ENCODE measurements at regions not wholly inside any gene's neighbourhood (a gene's known extent, or its start where the extent isn't known, plus 50 kb on each side); places are given as distances from the start of the nearest gene placed in this dataset.

DNA sequence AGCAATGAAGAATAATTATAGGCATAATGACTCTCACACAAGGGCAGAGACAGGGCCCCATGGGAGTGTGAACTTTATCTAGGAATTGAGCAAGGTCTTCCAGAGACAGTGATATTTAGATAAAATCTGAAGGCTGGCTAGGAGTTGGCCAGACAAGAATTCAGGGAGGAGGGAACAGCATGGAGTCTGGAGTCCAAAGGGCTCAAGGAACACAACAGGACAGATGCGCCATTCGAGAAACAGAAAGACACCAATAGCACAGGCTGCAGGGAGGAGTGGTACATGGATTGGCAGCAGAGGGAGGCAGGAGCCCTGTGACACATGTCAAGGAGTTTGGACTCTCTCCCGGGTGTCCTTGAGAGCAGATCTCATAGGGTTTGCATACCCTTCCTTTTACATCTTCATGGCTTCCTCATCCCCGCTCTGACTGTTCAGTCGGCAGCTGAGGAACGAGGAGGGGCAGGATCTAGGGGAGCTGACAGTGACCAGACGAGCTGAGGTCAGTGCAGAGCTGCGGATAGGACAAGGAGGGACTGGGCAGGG, 64.0 kb upstream of the XPA start:
- TF ChIP-seq, protein P1, sequence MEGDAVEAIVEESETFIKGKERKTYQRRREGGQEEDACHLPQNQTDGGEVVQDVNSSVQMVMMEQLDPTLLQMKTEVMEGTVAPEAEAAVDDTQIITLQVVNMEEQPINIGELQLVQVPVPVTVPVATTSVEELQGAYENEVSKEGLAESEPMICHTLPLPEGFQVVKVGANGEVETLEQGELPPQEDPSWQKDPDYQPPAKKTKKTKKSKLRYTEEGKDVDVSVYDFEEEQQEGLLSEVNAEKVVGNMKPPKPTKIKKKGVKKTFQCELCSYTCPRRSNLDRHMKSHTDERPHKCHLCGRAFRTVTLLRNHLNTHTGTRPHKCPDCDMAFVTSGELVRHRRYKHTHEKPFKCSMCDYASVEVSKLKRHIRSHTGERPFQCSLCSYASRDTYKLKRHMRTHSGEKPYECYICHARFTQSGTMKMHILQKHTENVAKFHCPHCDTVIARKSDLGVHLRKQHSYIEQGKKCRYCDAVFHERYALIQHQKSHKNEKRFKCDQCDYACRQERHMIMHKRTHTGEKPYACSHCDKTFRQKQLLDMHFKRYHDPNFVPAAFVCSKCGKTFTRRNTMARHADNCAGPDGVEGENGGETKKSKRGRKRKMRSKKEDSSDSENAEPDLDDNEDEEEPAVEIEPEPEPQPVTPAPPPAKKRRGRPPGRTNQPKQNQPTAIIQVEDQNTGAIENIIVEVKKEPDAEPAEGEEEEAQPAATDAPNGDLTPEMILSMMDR (IDR thresholded peaks at IDR 0.05): no peak
- TF ChIP-seq POLR2A (IDR thresholded peaks at IDR 0.05): no peak

All from lower leg skin (tissue), 3 donors.